SK-N-SH treated with all-trans-retinoic acid at 6 μM for 48 hours (cell line): ENCODE measurements at regions not wholly inside any gene's neighbourhood (a gene's known extent, or its start where the extent isn't known, plus 50 kb on each side); places are given as distances from the start of the nearest gene placed in this dataset.

Experiments
- ATAC-seq: fragments of 200-7000 bp; cut with Tn5 transposase; 3 replicates; pipeline ENCODE4 v1.9.1; 2020; ENCODE audit warnings: mild to moderate bottlenecking, moderate library complexity
- ARNTL ChIP-seq: fragments of 450-650 bp; formaldehyde crosslinking; IDR thresholded peaks from 2 replicates; pipeline ENCODE4 v1.5.0; 2020; ENCODE audit warnings: low read depth, mild to moderate bottlenecking, moderate library complexity, borderline replicate concordance
- BACH2 ChIP-seq: fragments of 250-450 bp; sonication (Bioruptor Pico); IDR thresholded peaks from 2 replicates; pipeline ENCODE4 v1.9.0; 2021; ENCODE audit warnings: mild to moderate bottlenecking, borderline replicate concordance
- CSDC2 ChIP-seq: fragments of 250-450 bp; sonication (Bioruptor Pico); IDR thresholded peaks from 2 replicates; pipeline ENCODE4 v1.5.0; 2020; ENCODE audit warnings: mild to moderate bottlenecking, moderate library complexity
- ESRRG ChIP-seq: fragments of 250-450 bp; sonication (Bioruptor Pico); IDR thresholded peaks from 2 replicates; pipeline ENCODE4 v1.6.1; 2021; ENCODE audit warnings: mild to moderate bottlenecking
- GLIS3 ChIP-seq: fragments of 250-450 bp; sonication (Bioruptor Pico); IDR thresholded peaks from 2 replicates; pipeline ENCODE4 v1.5.0; 2020; ENCODE audit warnings: mild to moderate bottlenecking, moderate library complexity
- ISL1 ChIP-seq: fragments of 250-450 bp; sonication (Bioruptor Pico); IDR thresholded peaks from 2 replicates; pipeline ENCODE4 v2.1.2; 2022; ENCODE audit warnings: mild to moderate bottlenecking, moderate library complexity
- OSR1 ChIP-seq: fragments of 250-450 bp; sonication (Bioruptor Pico); IDR thresholded peaks from 2 replicates; pipeline ENCODE4 v1.8.0; 2022; ENCODE audit warnings: moderate library complexity, mild to moderate bottlenecking, inconsistent platforms
- PPARA ChIP-seq: fragments of 250-450 bp; sonication (Bioruptor Pico); IDR thresholded peaks from 2 replicates; pipeline ENCODE4 v1.5.0; 2020; ENCODE audit warnings: mild to moderate bottlenecking, borderline replicate concordance
- RARB ChIP-seq: fragments of 250-450 bp; sonication (Bioruptor Pico); IDR thresholded peaks from 2 replicates; pipeline ENCODE4 v1.8.0; 2021; ENCODE audit warnings: mild to moderate bottlenecking, moderate library complexity
- SNAI2 ChIP-seq: fragments of 250-450 bp; sonication (Bioruptor Pico); IDR thresholded peaks from 2 replicates; pipeline ENCODE4 v1.5.0; 2020; ENCODE audit warnings: mild to moderate bottlenecking, moderate library complexity
- TOX ChIP-seq: fragments of 250-450 bp; sonication (Bioruptor Pico); IDR thresholded peaks from 2 replicates; pipeline ENCODE4 v1.8.0; 2021; ENCODE audit warnings: mild to moderate bottlenecking, moderate library complexity, borderline replicate concordance
- ZC3H10 ChIP-seq: fragments of 250-450 bp; sonication (Bioruptor Pico); IDR thresholded peaks from 2 replicates; pipeline ENCODE4 v1.5.1; 2021; ENCODE audit warnings: mild to moderate bottlenecking, moderate library complexity
- ZFP3 ChIP-seq: fragments of 250-450 bp; sonication (Bioruptor Pico); IDR thresholded peaks from 2 replicates; pipeline ENCODE4 v1.5.0; 2020; ENCODE audit warnings: mild to moderate bottlenecking, moderate library complexity
- ZFP30 ChIP-seq: fragments of 450-650 bp; formaldehyde crosslinking; IDR thresholded peaks from 2 replicates; pipeline ENCODE4 v1.5.0; 2022; ENCODE audit warnings: mild to moderate bottlenecking, moderate library complexity
- ZNF565 ChIP-seq: fragments of 450-650 bp; formaldehyde crosslinking; conservative IDR thresholded peaks from 2 replicates; pipeline ENCODE4 v1.5.0; 2020; ENCODE audit warnings: low read depth, mild to moderate bottlenecking, moderate library complexity
- ZNF70 ChIP-seq: fragments of 450-650 bp; formaldehyde crosslinking; IDR thresholded peaks from 2 replicates; pipeline ENCODE4 v1.5.0; 2020; ENCODE audit warnings: mild to moderate bottlenecking, moderate library complexity
- ZNF8 ChIP-seq: fragments of 450-650 bp; formaldehyde crosslinking; IDR thresholded peaks from 2 replicates; pipeline ENCODE4 v1.5.0; 2020; ENCODE audit warnings: mild to moderate bottlenecking, moderate library complexity
- TF ChIP-seq, protein P1 (sequence below): fragments of 250-450 bp; sonication (Bioruptor Pico); IDR thresholded peaks from 2 replicates; pipeline ENCODE4 v1.5.1; 2020; ENCODE audit warnings: low read depth, mild to moderate bottlenecking, moderate library complexity
- TF ChIP-seq, protein P2 (sequence below): fragments of 250-450 bp; sonication (Bioruptor Pico); IDR thresholded peaks from 2 replicates; pipeline ENCODE4 v1.8.0; 2020; ENCODE audit warnings: mild to moderate bottlenecking, moderate library complexity, borderline replicate concordance
- TF ChIP-seq, protein P3 (sequence below): fragments of 250-450 bp; sonication (Bioruptor Pico); IDR thresholded peaks from 2 replicates; pipeline ENCODE4 v1.5.0; 2020; ENCODE audit warnings: mild to moderate bottlenecking, moderate library complexity
- TF ChIP-seq, protein P4 (sequence below): fragments of 250-450 bp; sonication (Bioruptor Pico); IDR thresholded peaks from 2 replicates; pipeline ENCODE4 v1.8.0; 2021; ENCODE audit warnings: low read depth, mild to moderate bottlenecking, moderate library complexity, borderline replicate concordance

DNA sequence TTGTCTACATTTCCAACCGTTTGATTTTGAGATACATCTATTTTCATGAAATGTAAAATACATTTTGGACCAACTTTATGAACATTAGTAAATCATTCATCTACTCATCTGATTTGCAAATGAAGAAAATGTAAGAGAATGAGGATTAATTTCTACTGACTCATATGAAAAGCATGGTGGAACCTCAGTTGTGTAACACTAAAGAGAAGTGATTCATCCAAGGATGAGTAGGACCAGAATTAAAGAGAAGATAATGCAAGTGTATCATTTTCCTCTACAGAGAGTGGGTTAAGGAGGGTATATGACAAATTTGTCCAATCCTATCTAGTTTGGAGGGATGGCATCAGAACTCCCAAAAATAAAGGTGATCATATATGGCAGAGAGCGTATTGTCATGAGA, 1967.6 kb downstream of the MRPL39 start:
- TF ChIP-seq ARNTL (CRISPR knock-in tag): no peak
- TF ChIP-seq ISL1 (CRISPR knock-in tag): 0 out of 2 replicates have a peak, but pooled peaks have one; percentile 32
- TF ChIP-seq RARB (CRISPR knock-in tag): no peak
- no peak for TF ChIP-seq ESRRG
- TF ChIP-seq CSDC2 (CRISPR knock-in tag): no peak
- TF ChIP-seq, all 23 proteins: peak for 1
- ATAC-seq: no peak

DNA sequence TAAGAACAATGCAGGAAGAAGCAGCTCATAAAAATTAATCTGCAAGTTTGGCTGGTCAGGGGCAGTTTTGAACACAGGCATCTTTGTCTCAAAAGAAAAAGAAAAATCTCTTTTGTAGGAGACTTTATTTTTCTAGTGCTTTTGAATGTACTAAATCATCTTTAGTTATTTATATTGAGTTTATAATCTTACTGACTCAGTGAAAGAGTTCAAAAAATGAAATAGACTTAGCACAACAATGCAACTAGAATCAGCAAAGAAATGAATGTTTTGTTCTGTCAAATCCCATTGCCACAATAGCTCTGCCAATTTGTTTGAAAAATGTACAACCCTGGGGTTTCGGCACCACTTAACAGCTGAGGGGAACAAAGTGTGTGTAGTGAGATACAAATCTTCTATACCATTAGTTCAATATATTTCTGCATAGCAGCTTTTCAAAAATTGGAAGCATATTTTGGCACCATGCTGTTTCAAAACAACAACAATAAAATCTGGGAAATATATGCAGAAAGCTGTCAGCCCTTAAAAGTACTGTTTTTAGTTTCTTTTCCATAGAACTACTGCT, 1969.1 kb downstream of the MRPL39 start:
- no peak for ATAC-seq

DNA sequence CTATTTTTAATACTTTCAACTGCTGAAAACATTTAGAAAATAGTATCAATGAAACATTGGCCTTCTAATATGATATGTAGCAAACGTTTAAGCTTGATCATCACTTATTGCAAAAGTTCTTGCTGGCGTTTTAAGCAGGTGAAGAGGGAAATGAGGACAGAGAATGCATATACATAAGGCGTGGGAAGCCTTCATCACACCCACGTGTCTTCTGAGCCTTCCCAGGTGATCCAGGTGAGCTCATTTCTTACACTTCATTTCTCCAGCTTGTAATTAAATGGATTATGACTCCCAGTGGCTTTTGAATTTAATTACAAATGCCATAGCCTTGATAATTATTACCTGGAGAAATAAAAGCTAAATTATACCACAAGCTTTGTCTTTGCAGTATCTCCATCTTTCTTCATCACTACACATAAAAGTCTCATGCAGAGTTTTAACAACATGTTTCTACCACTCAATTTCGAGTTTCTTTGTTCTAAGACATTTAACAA, 1973.8 kb downstream of the MRPL39 start:
- no peak for ATAC-seq
- TF ChIP-seq BACH2 (CRISPR knock-in tag) (no peak), PPARA (CRISPR knock-in tag) (no peak), ARNTL (CRISPR knock-in tag) (no peak), GLIS3 (CRISPR knock-in tag) (no peak), RARB (CRISPR knock-in tag) (no peak)
- TF ChIP-seq, protein P1, sequence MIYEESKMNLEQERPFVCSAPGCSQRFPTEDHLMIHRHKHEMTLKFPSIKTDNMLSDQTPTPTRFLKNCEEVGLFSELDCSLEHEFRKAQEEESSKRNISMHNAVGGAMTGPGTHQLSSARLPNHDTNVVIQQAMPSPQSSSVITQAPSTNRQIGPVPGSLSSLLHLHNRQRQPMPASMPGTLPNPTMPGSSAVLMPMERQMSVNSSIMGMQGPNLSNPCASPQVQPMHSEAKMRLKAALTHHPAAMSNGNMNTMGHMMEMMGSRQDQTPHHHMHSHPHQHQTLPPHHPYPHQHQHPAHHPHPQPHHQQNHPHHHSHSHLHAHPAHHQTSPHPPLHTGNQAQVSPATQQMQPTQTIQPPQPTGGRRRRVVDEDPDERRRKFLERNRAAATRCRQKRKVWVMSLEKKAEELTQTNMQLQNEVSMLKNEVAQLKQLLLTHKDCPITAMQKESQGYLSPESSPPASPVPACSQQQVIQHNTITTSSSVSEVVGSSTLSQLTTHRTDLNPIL (CRISPR knock-in tag): no peak
- TF ChIP-seq, protein P2, sequence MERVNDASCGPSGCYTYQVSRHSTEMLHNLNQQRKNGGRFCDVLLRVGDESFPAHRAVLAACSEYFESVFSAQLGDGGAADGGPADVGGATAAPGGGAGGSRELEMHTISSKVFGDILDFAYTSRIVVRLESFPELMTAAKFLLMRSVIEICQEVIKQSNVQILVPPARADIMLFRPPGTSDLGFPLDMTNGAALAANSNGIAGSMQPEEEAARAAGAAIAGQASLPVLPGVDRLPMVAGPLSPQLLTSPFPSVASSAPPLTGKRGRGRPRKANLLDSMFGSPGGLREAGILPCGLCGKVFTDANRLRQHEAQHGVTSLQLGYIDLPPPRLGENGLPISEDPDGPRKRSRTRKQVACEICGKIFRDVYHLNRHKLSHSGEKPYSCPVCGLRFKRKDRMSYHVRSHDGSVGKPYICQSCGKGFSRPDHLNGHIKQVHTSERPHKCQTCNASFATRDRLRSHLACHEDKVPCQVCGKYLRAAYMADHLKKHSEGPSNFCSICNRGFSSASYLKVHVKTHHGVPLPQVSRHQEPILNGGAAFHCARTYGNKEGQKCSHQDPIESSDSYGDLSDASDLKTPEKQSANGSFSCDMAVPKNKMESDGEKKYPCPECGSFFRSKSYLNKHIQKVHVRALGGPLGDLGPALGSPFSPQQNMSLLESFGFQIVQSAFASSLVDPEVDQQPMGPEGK (CRISPR knock-in tag): no peak

More for the DNA sequence above, 1969.1 kb downstream of the MRPL39 start:
- TF ChIP-seq ZC3H10 (CRISPR knock-in tag) (no peak), ZNF70 (CRISPR knock-in tag) (no peak), BACH2 (CRISPR knock-in tag) (no peak), ISL1 (CRISPR knock-in tag) (no peak), RARB (CRISPR knock-in tag) (no peak), OSR1 (CRISPR knock-in tag) (no peak), ZFP3 (CRISPR knock-in tag) (no peak), SNAI2 (no peak), GLIS3 (CRISPR knock-in tag) (no peak), ARNTL (CRISPR knock-in tag) (no peak), PPARA (CRISPR knock-in tag) (no peak)
- TF ChIP-seq, protein P2 (CRISPR knock-in tag): no peak
- TF ChIP-seq, protein P3, sequence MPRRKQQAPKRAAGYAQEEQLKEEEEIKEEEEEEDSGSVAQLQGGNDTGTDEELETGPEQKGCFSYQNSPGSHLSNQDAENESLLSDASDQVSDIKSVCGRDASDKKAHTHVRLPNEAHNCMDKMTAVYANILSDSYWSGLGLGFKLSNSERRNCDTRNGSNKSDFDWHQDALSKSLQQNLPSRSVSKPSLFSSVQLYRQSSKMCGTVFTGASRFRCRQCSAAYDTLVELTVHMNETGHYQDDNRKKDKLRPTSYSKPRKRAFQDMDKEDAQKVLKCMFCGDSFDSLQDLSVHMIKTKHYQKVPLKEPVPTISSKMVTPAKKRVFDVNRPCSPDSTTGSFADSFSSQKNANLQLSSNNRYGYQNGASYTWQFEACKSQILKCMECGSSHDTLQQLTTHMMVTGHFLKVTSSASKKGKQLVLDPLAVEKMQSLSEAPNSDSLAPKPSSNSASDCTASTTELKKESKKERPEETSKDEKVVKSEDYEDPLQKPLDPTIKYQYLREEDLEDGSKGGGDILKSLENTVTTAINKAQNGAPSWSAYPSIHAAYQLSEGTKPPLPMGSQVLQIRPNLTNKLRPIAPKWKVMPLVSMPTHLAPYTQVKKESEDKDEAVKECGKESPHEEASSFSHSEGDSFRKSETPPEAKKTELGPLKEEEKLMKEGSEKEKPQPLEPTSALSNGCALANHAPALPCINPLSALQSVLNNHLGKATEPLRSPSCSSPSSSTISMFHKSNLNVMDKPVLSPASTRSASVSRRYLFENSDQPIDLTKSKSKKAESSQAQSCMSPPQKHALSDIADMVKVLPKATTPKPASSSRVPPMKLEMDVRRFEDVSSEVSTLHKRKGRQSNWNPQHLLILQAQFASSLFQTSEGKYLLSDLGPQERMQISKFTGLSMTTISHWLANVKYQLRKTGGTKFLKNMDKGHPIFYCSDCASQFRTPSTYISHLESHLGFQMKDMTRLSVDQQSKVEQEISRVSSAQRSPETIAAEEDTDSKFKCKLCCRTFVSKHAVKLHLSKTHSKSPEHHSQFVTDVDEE (CRISPR knock-in tag): no peak
- TF ChIP-seq, protein P4, sequence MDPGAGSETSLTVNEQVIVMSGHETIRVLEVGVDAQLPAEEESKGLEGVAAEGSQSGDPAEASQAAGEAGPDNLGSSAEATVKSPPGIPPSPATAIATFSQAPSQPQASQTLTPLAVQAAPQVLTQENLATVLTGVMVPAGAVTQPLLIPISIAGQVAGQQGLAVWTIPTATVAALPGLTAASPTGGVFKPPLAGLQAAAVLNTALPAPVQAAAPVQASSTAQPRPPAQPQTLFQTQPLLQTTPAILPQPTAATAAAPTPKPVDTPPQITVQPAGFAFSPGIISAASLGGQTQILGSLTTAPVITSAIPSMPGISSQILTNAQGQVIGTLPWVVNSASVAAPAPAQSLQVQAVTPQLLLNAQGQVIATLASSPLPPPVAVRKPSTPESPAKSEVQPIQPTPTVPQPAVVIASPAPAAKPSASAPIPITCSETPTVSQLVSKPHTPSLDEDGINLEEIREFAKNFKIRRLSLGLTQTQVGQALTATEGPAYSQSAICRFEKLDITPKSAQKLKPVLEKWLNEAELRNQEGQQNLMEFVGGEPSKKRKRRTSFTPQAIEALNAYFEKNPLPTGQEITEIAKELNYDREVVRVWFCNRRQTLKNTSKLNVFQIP (CRISPR knock-in tag): no peak

DNA sequence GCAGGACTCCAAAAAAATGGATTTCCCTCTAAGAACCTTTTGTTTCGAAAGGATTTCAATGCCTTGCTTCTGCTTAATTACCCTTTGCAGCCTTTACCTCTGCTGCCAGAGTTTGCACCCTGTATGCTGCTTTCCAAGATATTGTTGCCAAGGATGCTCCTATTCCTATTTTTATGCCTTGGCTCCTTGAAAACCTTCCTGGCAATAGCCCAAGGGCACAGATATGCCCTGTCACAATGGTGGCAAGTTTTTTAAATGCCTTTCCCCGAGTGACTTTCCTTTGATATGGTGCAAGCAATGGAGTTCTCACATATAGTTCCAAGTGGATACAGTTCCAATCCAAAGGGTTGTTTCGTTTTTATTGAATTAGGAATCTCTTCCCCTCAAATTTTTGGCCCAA, 1983.0 kb downstream of the MRPL39 start:
- no peak for ATAC-seq
- TF ChIP-seq, protein P2 (CRISPR knock-in tag): no peak
- TF ChIP-seq GLIS3 (CRISPR knock-in tag) (no peak), ZFP3 (CRISPR knock-in tag) (no peak), TOX (no peak), ARNTL (CRISPR knock-in tag) (no peak), ZNF8 (CRISPR knock-in tag) (no peak), ZNF565 (no peak), OSR1 (CRISPR knock-in tag) (no peak), ZFP30 (CRISPR knock-in tag) (no peak)
